ENCODE measurements at regions not wholly inside any gene's neighbourhood (a gene's known extent, or its start where the extent isn't known, plus 50 kb on each side); places are given as distances from the start of the nearest gene placed in this dataset.

DNA sequence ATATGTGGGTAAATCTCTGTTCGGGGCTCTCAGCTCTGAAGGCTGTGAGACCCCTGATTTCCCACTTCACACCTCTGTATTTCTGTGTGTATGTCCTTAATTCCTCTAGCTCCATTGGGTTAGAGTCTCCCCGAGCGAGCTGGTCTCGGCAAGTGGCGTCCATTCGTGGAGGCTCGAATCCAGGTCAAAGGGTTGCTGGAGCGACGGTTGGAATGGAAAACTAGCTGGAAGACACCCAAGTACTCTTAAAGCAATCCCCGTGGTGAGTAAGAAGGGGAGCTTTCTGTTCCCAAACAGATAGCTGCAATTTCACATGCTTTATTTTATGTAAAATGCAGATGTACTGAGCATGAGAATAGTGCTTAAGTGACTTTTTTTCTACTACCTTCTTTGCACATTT is 277.5 kb upstream of the SGCG start:
- TF ChIP-seq, protein P1, sequence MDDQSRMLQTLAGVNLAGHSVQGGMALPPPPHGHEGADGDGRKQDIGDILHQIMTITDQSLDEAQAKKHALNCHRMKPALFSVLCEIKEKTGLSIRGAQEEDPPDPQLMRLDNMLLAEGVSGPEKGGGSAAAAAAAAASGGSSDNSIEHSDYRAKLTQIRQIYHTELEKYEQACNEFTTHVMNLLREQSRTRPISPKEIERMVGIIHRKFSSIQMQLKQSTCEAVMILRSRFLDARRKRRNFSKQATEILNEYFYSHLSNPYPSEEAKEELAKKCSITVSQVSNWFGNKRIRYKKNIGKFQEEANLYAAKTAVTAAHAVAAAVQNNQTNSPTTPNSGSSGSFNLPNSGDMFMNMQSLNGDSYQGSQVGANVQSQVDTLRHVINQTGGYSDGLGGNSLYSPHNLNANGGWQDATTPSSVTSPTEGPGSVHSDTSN (CRISPR knock-in tag; IDR thresholded peaks at IDR 0.05), result no peak
- TF ChIP-seq REST (tag by site-specific recombination; IDR thresholded peaks at IDR 0.05) (no peak), BCL11A (tag by site-specific recombination; IDR thresholded peaks at IDR 0.05; ENCODE audit: low read depth) (no peak), GLI4 (tag by site-specific recombination; IDR thresholded peaks at IDR 0.05) (no peak), ZNF580 (tag by site-specific recombination; IDR thresholded peaks at IDR 0.05) (no peak), ZNF114 (tag by site-specific recombination; IDR thresholded peaks at IDR 0.05) (no peak), ZNF548 (tag by site-specific recombination; IDR thresholded peaks at IDR 0.05) (no peak), WT1 (tag by site-specific recombination; IDR thresholded peaks at IDR 0.05) (no peak), SP2 (tag by site-specific recombination; IDR thresholded peaks at IDR 0.05) (no peak), ZIC2 (tag by site-specific recombination; IDR thresholded peaks at IDR 0.05) (no peak), HOXC10 (CRISPR knock-in tag; IDR thresholded peaks at IDR 0.05) (no peak)
- TF ChIP-seq, protein P2, sequence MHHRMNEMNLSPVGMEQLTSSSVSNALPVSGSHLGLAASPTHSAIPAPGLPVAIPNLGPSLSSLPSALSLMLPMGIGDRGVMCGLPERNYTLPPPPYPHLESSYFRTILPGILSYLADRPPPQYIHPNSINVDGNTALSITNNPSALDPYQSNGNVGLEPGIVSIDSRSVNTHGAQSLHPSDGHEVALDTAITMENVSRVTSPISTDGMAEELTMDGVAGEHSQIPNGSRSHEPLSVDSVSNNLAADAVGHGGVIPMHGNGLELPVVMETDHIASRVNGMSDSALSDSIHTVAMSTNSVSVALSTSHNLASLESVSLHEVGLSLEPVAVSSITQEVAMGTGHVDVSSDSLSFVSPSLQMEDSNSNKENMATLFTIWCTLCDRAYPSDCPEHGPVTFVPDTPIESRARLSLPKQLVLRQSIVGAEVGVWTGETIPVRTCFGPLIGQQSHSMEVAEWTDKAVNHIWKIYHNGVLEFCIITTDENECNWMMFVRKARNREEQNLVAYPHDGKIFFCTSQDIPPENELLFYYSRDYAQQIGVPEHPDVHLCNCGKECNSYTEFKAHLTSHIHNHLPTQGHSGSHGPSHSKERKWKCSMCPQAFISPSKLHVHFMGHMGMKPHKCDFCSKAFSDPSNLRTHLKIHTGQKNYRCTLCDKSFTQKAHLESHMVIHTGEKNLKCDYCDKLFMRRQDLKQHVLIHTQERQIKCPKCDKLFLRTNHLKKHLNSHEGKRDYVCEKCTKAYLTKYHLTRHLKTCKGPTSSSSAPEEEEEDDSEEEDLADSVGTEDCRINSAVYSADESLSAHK (tag by site-specific recombination; IDR thresholded peaks at IDR 0.05), result no peak
- Histone ChIP-seq H3K9me3 (ENCODE audit: control insufficient read depth, insufficient read depth, low read depth, low read length) (no peaks in the 10 kb centered on the region), H3K36me3 (ENCODE audit: control insufficient read depth in 2 of 2, insufficient read depth in 1 of 2, low read length in 2 of 2) (no peaks in the 10 kb centered on the region), H3K4me3 (ENCODE audit: low read depth, low read length) (no peak overlapping the region), H3K27ac (ENCODE audit: extremely low read depth, low read depth, low read length) (no peak overlapping the region), H3K4me1 (ENCODE audit: control insufficient read depth, insufficient read depth, low read length) (no peaks in the 10 kb centered on the region)
- CTCF ChIA-PET, result interaction anchor here (0.8 kb wide), 1 partner anchor 90 kb away, joined by 3 read pairs; no protein-coding TSS in a partner anchor
- POLR2A ChIA-PET, result no interaction called here

- no peaks in the 10 kb centered on the region for H3K9me3 ChIP-seq (ENCODE audit: control insufficient read depth, insufficient read depth, low read depth, low read length)
- no peak overlapping the region for H3K27ac ChIP-seq (ENCODE audit: extremely low read depth, low read depth, low read length)
- no peak overlapping the region for H3K4me3 ChIP-seq (ENCODE audit: low read depth, low read length)
- ChIA-PET CTCF (no interaction called here), POLR2A (no interaction called here)
- H3K4me1 ChIP-seq (ENCODE audit: control insufficient read depth, insufficient read depth, low read length), result no peaks in the 10 kb centered on the region
- H3K36me3 ChIP-seq (ENCODE audit: control insufficient read depth in 2 of 2, insufficient read depth in 1 of 2, low read length in 2 of 2), result no peaks in the 10 kb centered on the region
- TF ChIP-seq PRDM2 (tag by site-specific recombination; IDR thresholded peaks at IDR 0.05; ENCODE audit: borderline replicate concordance) (no peak), ZFHX2 (tag by site-specific recombination; conservative IDR thresholded peaks at IDR 0.05) (no peak), KLF16 (tag by site-specific recombination; IDR thresholded peaks at IDR 0.05) (no peak), KLF7 (tag by site-specific recombination; IDR thresholded peaks at IDR 0.05; ENCODE audit: borderline replicate concordance) (no peak), ZNF707 (tag by site-specific recombination; IDR thresholded peaks at IDR 0.05) (no peak), ZNF473 (tag by site-specific recombination; IDR thresholded peaks at IDR 0.05) (no peak), YY1 (tag by site-specific recombination; IDR thresholded peaks at IDR 0.05) (no peak), ZSCAN16 (tag by site-specific recombination; IDR thresholded peaks at IDR 0.05) (no peak), ZNF112 (tag by site-specific recombination; IDR thresholded peaks at IDR 0.05) (no peak), GLIS2 (tag by site-specific recombination; IDR thresholded peaks at IDR 0.05) (no peak), EGR2 (tag by site-specific recombination; IDR thresholded peaks at IDR 0.05; ENCODE audit: low read depth) (no peak), ZBTB17 (tag by site-specific recombination; IDR thresholded peaks at IDR 0.05) (no peak), ZNF660 (tag by site-specific recombination; IDR thresholded peaks at IDR 0.05) (no peak)
Observed at GRCh38 chr13:22903925-22904324, 276.9 kb upstream of the SGCG start.
